ENCODE measurements at regions not wholly inside any gene's neighbourhood (a gene's known extent, or its start where the extent isn't known, plus 50 kb on each side); places are given as distances from the start of the nearest gene placed in this dataset.

DNA sequence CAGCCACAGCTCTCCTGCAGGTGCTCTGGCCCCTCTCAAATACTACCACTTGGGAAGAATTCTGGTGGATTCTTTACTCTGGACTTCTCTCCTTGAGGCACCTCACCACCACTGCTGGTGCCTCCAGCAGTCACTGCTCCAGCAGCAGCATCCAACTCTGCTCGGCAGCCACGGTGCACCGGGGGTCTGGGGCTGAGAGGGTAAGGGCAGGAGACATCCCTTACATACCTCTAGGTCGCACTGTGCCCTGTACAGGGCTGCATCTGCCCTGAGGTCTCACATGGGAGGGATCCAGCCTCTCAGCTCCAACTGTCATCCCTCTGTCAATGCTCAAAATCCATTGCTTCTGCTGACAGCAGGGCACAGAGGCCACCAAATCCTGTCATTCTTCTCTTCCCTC is 588.2 kb downstream of the CDK5RAP2 start:
- no peak for DNase-seq

DNA sequence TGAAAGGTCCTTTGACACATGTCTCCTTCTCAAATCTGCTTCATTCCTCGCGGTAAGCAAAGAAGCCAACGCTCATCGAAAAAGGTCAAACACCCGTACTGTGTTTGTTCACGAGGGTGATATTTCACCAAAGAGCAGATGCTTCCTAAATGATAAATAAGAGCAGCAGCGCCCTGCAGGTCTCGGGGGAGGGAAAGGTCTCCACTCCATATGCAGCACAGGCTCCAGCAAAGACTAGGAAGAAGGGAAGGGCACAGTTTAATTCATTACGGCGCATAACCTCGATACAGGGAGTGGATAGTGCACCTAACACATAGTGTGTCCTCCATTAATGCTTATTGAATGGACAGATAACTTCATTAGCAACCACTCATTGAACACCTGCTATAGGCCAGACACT is 593.3 kb downstream of the CDK5RAP2 start:
- no peak for DNase-seq

GRCh38 chr9:119986205-119986604 is 593.8 kb downstream of the CDK5RAP2 start:
- no peak for DNase-seq

- DNase-seq, result no peak
Observed at GRCh38 chr9:119974026-119974425, 604.8 kb upstream of the BRINP1 start.

DNA sequence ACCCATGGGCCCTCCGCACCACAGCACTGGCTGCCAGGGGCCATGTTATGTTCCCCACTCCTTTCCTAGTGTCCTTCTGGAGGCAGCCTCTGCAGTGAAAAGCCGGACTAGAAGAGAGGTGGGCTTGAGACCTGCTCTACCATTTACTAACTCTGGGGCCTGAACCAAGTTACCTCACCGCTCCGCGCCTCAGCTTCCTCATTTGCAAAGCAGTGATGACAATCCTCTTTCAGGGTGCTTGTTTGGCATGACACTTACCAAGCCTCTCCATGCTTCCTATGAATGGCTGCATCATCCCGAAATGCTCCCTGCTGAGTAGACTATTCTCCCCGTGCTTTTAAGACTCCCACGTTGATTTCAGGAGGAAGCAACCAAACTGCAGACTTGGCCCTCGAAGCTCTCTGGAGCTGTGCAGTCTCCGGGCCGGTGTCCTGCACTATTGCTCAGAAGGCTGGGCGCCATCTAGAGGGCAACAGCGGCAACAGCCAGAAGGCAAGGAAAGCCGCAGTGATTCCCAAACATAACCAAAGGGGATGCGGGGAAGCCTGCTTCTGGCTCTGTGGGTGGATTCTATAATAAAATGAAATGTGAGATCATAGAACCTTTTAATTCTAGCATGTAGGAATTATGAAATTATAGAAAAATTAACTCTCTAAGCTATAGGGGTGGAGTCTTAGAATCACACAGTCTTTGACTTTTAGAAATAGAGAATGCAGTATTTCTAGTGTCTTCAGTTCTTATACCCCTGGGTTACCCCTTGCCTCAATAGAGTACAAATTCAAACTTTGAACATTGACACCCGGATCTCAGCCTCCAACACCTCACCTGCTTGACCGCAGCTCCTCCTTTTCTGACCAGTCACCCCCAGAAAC is 599.8 kb upstream of the BRINP1 start:
- peak; percentile 76 for DNase-seq

GRCh38 chr9:119967867-119968535 is 598.8 kb upstream of the BRINP1 start:
- DNase-seq, result no peak

DNA sequence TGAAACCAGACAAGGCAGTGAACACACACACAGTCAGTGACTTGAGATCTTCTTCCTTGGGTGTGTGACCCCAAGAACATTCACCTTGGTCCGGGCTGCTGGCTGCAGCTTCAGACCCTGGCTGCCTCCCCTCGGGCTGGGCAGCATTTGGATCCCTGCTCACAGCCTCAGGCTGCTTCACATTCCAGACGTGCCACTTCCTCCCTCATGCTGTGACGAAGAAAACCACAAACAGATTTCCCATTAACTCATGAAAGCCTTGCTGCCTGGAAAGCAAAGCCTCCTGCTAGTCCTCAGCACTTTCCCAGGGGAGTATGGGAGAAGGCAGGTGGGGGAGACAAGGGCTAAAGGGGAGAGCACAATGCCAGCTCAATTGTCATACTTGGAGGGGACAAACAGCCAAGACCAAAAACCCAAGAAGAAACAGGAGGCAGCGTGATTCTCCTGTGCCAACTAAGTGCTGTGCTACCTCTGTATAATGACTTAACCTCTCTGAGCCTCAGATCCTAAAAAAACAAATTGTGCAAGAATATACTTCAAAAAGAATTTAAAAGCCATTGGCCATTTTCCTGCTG is 594.6 kb upstream of the BRINP1 start:
- DNase-seq, result no peak

DNA sequence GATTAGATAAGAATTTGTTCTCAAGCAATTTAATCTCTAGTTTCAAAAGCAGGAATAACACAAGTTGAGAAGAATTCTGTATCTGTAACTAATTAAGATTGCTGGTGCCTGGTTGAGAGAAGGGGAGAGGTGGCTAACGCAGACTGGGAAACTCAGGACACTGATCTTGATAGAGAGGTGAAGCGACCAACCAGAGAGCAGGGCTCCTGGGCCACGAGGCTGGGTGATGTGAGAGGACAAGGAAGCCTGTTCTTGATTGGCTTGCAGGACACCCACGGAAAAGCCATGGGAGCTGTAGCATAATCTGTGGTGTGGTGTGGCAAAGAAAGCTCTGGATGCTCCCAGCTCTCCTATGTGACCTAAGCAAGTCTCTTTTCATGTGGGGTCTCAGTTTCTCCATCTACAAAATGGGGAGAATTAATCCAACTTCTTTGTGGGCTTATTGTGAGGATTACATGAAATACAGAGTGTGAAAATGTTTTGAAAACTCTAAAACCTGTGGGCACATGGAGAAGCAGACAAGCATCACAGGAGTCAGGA is 594.1 kb upstream of the BRINP1 start:
- DNase-seq, result no peak

DNA sequence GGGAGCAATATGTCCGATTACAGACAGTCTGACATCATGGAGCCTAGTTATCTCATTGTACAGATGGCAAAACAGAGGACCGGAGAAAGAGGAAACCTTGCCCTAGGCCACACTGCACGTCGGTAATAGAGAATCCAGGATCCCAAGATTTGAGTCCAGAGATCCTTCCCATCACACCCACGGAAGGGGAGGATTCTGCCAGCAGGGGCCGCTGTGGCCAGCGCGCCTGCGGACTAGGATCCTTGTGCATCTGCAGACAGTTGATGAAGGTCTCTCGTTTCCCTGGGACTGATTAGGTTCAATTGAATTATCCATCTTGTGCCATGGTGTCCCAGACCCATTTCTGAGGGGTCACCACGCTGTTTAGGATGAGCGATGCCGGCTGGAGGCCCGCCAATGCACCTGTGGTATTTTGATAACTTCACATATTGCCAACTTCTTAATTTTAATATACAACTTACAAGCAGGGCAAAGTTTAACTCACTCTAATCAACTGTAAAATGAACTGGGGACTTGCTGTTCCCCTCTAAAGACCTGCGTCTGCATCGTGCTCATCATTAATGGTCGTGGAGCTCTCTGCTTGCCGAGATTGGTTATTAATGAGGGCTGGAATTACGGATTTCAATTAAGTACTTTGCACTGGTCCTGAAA is 592.7 kb upstream of the BRINP1 start:
- DNase-seq, result peak; percentile 39

- no peak for DNase-seq
Observed at GRCh38 chr9:119959846-119960545, 590.8 kb upstream of the BRINP1 start.

- no peak for DNase-seq
Observed at GRCh38 chr9:119956111-119956510, 586.9 kb upstream of the BRINP1 start.

DNA sequence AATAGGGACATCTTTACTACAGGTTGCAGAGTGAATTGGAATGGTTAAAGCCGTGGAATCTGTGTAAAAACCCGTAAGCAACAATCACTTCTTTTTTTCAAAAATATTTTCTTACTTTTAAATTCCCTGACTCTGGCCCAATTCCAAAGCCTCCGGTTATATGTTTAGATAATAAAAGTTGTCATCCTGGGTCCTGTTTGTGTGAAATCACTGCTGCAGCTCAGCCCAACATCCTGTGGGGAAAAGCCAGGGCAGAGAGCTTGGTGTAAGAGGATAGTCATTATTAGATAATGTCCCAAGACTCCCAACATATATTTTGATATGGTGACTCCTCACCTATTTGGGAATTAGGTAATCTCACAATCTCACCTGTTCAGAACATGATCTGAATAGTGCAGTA is 586.0 kb upstream of the BRINP1 start:
- no peak for DNase-seq

- no peak for DNase-seq
Observed at GRCh38 chr9:119951591-119951990, 582.4 kb upstream of the BRINP1 start.

GRCh38 chr9:119951090-119951489 is 581.9 kb upstream of the BRINP1 start:
- DNase-seq, result no peak

DNA sequence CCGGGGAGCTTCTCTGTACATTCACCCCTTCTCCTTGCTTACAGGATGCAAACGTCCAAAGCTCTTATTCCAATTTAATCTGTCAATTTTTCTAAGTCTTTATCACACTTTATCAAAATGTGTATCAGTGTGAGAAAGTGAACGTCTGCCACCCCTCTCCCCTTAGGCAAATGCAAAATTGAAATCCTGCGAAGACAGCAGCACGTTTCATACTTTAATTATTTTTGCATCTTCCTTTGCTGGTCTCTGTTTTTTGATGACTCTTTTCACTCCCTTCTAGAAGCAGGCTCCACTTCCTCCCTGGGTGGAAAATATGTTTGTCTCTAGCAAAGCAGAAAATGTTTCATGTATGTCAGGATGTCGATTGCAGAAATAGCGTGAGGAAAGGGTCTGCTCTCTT is 576.5 kb upstream of the BRINP1 start:
- DNase-seq, result no peak

DNA sequence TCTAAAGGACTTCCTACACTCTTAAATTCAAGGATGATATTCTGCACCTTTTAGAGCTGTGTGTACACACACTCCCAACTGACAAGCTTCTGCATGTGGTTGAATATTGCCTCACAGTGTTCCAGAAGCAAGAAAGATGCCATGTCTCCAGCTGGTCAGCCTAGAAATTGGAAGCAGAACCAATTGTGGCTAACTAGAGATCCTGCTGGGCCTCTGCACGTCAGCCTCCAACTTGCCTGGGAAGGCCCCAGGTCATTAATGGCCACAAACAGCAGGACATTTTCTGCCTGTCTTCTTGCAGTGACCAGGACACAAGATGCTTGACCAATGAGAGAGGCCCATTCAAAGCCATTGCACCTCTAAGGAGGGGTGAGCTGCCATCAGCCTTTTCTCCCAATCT is 571.9 kb upstream of the BRINP1 start:
- DNase-seq, result no peak

DNA sequence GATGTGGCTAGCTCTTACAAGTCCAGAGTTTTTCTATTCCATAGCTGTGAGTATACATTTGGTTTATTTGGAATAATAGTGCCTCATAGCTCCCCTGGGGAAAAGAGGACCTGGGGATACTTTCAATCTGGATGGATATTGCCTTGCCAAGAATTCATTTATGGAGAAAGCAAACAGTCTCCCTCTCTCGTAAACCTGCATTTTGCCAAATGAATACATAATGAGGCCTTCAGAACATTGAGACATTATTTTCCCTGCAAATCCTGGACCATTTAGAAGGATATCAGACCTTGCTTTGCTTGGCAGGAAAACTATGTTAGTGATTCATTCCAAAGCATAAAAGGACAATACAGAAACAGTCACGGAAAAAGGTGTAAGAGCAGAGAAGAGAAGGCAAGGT is 569.6 kb upstream of the BRINP1 start:
- DNase-seq, result no peak

GRCh38 chr9:119934497-119934896 is 565.3 kb upstream of the BRINP1 start:
- no peak for DNase-seq

DNA sequence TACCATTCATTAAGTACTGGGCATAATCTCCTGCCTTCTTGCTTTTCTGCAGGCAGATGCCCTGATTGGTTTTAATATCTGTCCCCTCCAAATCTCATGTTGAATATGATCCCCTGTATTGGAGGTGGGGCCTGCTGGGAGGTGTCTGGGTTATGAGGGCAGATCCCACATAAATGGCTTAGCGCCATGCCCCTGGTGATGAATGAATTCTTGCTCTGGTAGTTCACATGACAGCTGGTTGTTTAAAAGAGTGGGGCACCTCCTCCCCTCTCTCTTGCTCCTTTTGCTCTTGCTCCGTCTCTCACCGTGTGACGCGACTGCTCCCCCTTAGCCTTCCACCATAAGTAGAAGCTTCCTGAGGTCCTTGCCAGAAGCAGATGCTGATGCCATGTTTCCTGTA is 564.0 kb upstream of the BRINP1 start:
- DNase-seq, result no peak

- no peak for DNase-seq
Observed at GRCh38 chr9:119924736-119925135, 555.5 kb upstream of the BRINP1 start.

- no peak for DNase-seq
Observed at GRCh38 chr9:119917175-119917574, 547.9 kb upstream of the BRINP1 start.

DNA sequence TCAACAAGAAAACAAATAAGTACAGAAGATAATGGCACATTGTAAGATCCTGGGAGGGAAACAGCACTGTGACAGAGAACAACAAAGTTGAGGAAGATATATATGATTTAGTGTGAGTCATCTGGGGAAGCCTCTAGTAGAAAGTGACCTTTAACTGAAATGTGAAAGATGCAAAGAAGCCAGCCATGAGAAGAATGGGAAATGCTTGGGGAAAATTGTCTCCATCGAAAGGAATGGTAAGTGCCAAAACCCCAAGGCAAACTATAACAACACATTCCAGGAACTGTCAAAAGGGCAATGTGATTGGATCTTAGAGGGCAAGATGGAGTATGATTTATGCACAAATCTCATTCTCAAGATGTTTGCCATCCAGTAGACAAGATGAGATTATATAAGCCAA is 537.8 kb upstream of the BRINP1 start:
- DNase-seq, result no peak

GRCh38 chr9:119905724-119906123 is 536.5 kb upstream of the BRINP1 start:
- DNase-seq, result no peak

All from hematopoietic multipotent progenitor cell treated with erythropoietin and hydrocortisone succinate and interleukin-3 and kit ligand, for 6 days (in vitro differentiated cells).